H1 (cell line): ENCODE measurements at regions not wholly inside any gene's neighbourhood (a gene's known extent, or its start where the extent isn't known, plus 50 kb on each side); places are given as distances from the start of the nearest gene placed in this dataset.

ENCODE experiments used
- CTCF ChIA-PET: fragments of 300-600 bp; sonication (Branson Sonifier 250); formaldehyde crosslinking; loops from one replicate; lab custom pipeline; 2021; ENCODE audit not compliant: partially characterized antibody; lab: Charles Lee
- POLR2A ChIA-PET: fragments of 300-600 bp; sonication (Branson Sonifier 250); formaldehyde crosslinking; loops from one replicate; lab custom pipeline; 2021; ENCODE audit warnings: inconsistent platforms; ENCODE audit not compliant: partially characterized antibody; lab: Charles Lee
- DNase-seq, 2 experiments: peaks; one replicate each; pipeline versions ENCODE4 v3.0.0 to v3.0.0-alpha.2; 2010 to 2022; ENCODE audit warnings: low spot score in 2 of 2, low read depth in 1 of 2, mixed read lengths in 1 of 2
- FAIRE-seq: peaks from 2 replicates; lab custom pipeline; 2011; peaks lifted over from hg19 to GRCh38; lab: Jason Lieb, UNC
- H2AFZ ChIP-seq: 2 replicates; pipeline ENCODE4 v1.8.1; 2012; ENCODE audit warnings: low read length, inconsistent platforms
- H2AK5ac ChIP-seq: 2 replicates; pipeline ENCODE4 v1.6.1; 2013; ENCODE audit warnings: low read depth, low read length
- H2BK120ac ChIP-seq: replicated peaks from 2 replicates; pipeline ENCODE3; 2013; ENCODE audit warnings: low read depth, low read length, inconsistent platforms
- H2BK12ac ChIP-seq: 2 replicates; pipeline ENCODE4 v1.6.1; 2013; ENCODE audit warnings: low read depth, low read length
- H2BK15ac ChIP-seq: 2 replicates; pipeline ENCODE4 v1.6.1; 2013; ENCODE audit warnings: low read length
- H2BK20ac ChIP-seq: 2 replicates; pipeline ENCODE4 v1.6.1; 2013; ENCODE audit warnings: low read length
- H2BK5ac ChIP-seq: 2 replicates; pipeline ENCODE4 v1.6.1; 2013; ENCODE audit warnings: low read depth, low read length
- H3K14ac ChIP-seq: 2 replicates; pipeline ENCODE4 v1.6.1; 2013; ENCODE audit warnings: inconsistent platforms; ENCODE audit not compliant: insufficient read length
- H3K18ac ChIP-seq: 2 replicates; pipeline ENCODE4 v1.6.1; 2013; ENCODE audit warnings: low read length; ENCODE audit errors: extremely low read depth
- H3K23ac ChIP-seq: 2 replicates; pipeline ENCODE4 v1.6.1; 2013; ENCODE audit warnings: inconsistent platforms; ENCODE audit not compliant: insufficient read length
- H3K23me2 ChIP-seq: 2 replicates; pipeline ENCODE4 v1.6.1; 2013; ENCODE audit warnings: low read depth, low read length
- H3K27ac ChIP-seq: 2 replicates; pipeline ENCODE4 v1.6.1; 2011; ENCODE audit warnings: low read depth, low read length, inconsistent platforms
- H3K27me3 ChIP-seq, 4 experiments: replicated peaks in 1 of 4; 1 replicate in 1 of 4; 2 replicates in 3 of 4; pipeline versions ENCODE4 v1.6.1 to v1.8.1; 2011 to 2013; ENCODE audit warnings: low read length in 3 of 4, mild to moderate bottlenecking in 3 of 4, inconsistent platforms in 2 of 4, mixed read lengths in 2 of 4, moderate library complexity in 1 of 4; ENCODE audit not compliant: control insufficient read depth in 3 of 4, insufficient read depth in 3 of 4; ENCODE audit errors: extremely low read depth in 1 of 4
- H3K36me3 ChIP-seq, 4 experiments: 2 replicates each; pipeline versions ENCODE4 v1.6.1 to v1.8.1; 2011 to 2013; ENCODE audit warnings: mild to moderate bottlenecking in 4 of 4, low read length in 3 of 4, moderate library complexity in 2 of 4, control low read depth in 1 of 4, inconsistent platforms in 1 of 4; ENCODE audit not compliant: insufficient read depth in 4 of 4, control insufficient read depth in 2 of 4
- H3K4ac ChIP-seq: replicated peaks from 2 replicates; pipeline ENCODE3; 2013; ENCODE audit warnings: low read length, low read depth, mixed read lengths, inconsistent platforms; ENCODE audit not compliant: insufficient read length
- H3K4me1 ChIP-seq, 4 experiments: replicated peaks in 1 of 4; 1 replicate in 1 of 4; 2 replicates in 3 of 4; pipeline versions ENCODE4 v1.6.1 to v1.8.1; 2011 to 2013; ENCODE audit warnings: low read length in 3 of 4, inconsistent platforms in 2 of 4, mixed read lengths in 1 of 4; ENCODE audit not compliant: insufficient read depth in 4 of 4, control insufficient read depth in 3 of 4
- H3K4me2 ChIP-seq, 2 experiments: 2 replicates each; pipeline versions ENCODE4 v1.6.1 to v1.8.1; 2011 to 2013; ENCODE audit warnings: low read depth in 2 of 2, low read length in 2 of 2, control low read depth in 1 of 2, inconsistent platforms in 1 of 2, mild to moderate bottlenecking in 1 of 2; ENCODE audit not compliant: insufficient read depth in 1 of 2
- H3K4me3 ChIP-seq, 4 experiments: fragments of 200-600, 300-600 bp in 1 of 4; sonication (generic), shearing (Covaris generic), sonication (Bioruptor Twin) in 1 of 4; 2 replicates each; pipeline versions ENCODE4 v1.5.1 to v1.8.1; 2011 to 2016; ENCODE audit warnings: low read length in 4 of 4, low read depth in 3 of 4, control low read depth in 2 of 4, inconsistent platforms in 2 of 4, mild to moderate bottlenecking in 2 of 4, mixed read lengths in 1 of 4, moderate library complexity in 1 of 4; ENCODE audit not compliant: insufficient read depth in 2 of 4; ENCODE audit errors: extremely low read depth in 1 of 4
- H3K56ac ChIP-seq: replicated peaks from 2 replicates; pipeline ENCODE3; 2013; ENCODE audit warnings: low read depth, mild to moderate bottlenecking, mixed read lengths, low read length, inconsistent platforms; ENCODE audit not compliant: insufficient read length
- H3K79me1 ChIP-seq: 2 replicates; pipeline ENCODE4 v1.6.1; 2013; ENCODE audit warnings: low read depth, low read length, control low read depth
- H3K79me2 ChIP-seq, 2 experiments: 2 replicates each; pipeline versions ENCODE4 v1.6.1 to v1.8.1; 2012 to 2013; ENCODE audit warnings: low read length in 2 of 2, mild to moderate bottlenecking in 2 of 2, inconsistent platforms in 1 of 2; ENCODE audit not compliant: insufficient read depth in 2 of 2, control insufficient read depth in 1 of 2
- H3K9ac ChIP-seq, 4 experiments: replicated peaks in 1 of 4; 1 replicate in 1 of 4; 2 replicates in 3 of 4; pipeline versions ENCODE4 v1.6.1 to v1.8.1; 2011 to 2013; ENCODE audit warnings: low read depth in 3 of 4, low read length in 3 of 4, control low read depth in 2 of 4, mild to moderate bottlenecking in 2 of 4, moderate library complexity in 2 of 4, inconsistent platforms in 1 of 4; ENCODE audit errors: extremely low read depth in 1 of 4
- H3K9me3 ChIP-seq, 2 experiments: 2 replicates each; pipeline versions ENCODE4 v1.6.1 to v1.8.1; 2012 to 2013; ENCODE audit warnings: mild to moderate bottlenecking in 2 of 2, moderate library complexity in 2 of 2, control low read depth in 1 of 2, inconsistent platforms in 1 of 2, low read depth in 1 of 2, low read length in 1 of 2, mixed read lengths in 1 of 2; ENCODE audit not compliant: insufficient read depth in 2 of 2
- H4K20me1 ChIP-seq, 2 experiments: replicated peaks in 1 of 2; 2 replicates each; pipeline versions ENCODE3 to v1.8.1; 2011 to 2013; ENCODE audit warnings: inconsistent platforms in 2 of 2, low read length in 2 of 2, mild to moderate bottlenecking in 1 of 2; ENCODE audit not compliant: insufficient read depth in 2 of 2, control insufficient read depth in 1 of 2
- H4K5ac ChIP-seq: 2 replicates; pipeline ENCODE4 v1.6.1; 2013; ENCODE audit warnings: low read length, low read depth, mixed read lengths, inconsistent platforms; ENCODE audit not compliant: insufficient read length
- H4K8ac ChIP-seq: 2 replicates; pipeline ENCODE4 v1.8.0; 2013; ENCODE audit warnings: mild to moderate bottlenecking, moderate library complexity, low read length, inconsistent platforms; ENCODE audit not compliant: insufficient read depth; ENCODE audit errors: extremely low read depth
- H4K91ac ChIP-seq: replicated peaks from 2 replicates; pipeline ENCODE3; 2013; ENCODE audit warnings: low read length, mixed read lengths, inconsistent platforms; ENCODE audit not compliant: insufficient read length
- CEBPB ChIP-seq: IDR thresholded peaks from 2 replicates; pipeline ENCODE4 v1.6.1; 2012; ENCODE audit warnings: low read depth, low read length
- CTCF ChIP-seq, 3 experiments: IDR thresholded peaks; 1 replicate in 2 of 3; 2 replicates in 1 of 3; pipeline versions ENCODE4 v1.5.1 to v1.6.1; 2011; ENCODE audit warnings: low read length in 3 of 3, mild to moderate bottlenecking in 3 of 3, inconsistent platforms in 2 of 3, low read depth in 1 of 3, moderate library complexity in 1 of 3; ENCODE audit not compliant: insufficient read depth in 1 of 3; ENCODE audit errors: control extremely low read depth in 1 of 3
- HDAC2 ChIP-seq, 2 experiments: fragments of 300-600 bp in 1 of 2; sonication (generic) in 1 of 2; IDR thresholded peaks; 2 replicates each; pipeline ENCODE4 v1.6.1; 2011 to 2012; ENCODE audit warnings: low read depth in 2 of 2, low read length in 2 of 2, mild to moderate bottlenecking in 2 of 2, moderate library complexity in 2 of 2, borderline replicate concordance in 1 of 2, inconsistent platforms in 1 of 2
- HDAC6 ChIP-seq: IDR thresholded peaks from one replicate; pipeline ENCODE4 v1.7.1; 2012; ENCODE audit warnings: low read depth, mild to moderate bottlenecking, inconsistent platforms, low read length, moderate library complexity
- KDM1A ChIP-seq: fragments of 200-600, 300-600 bp; sonication (generic); IDR thresholded peaks from 2 replicates; pipeline ENCODE4 v1.7.1; 2016; ENCODE audit warnings: mild to moderate bottlenecking, low read length, borderline replicate concordance
- MAX ChIP-seq: IDR thresholded peaks from 2 replicates; pipeline ENCODE4 v1.6.1; 2012; ENCODE audit warnings: inconsistent platforms
- RAD21 ChIP-seq, 2 experiments: IDR thresholded peaks in 1 of 2; conservative IDR thresholded peaks in 1 of 2; 2 replicates each; pipeline ENCODE4 v1.6.1; 2011; ENCODE audit warnings: low read depth in 2 of 2, low read length in 2 of 2, improper control_type of control experiment in 1 of 2, inconsistent platforms in 1 of 2, mild to moderate bottlenecking in 1 of 2, moderate library complexity in 1 of 2
- RNF2 ChIP-seq: fragments of 200-900, 300-1000 bp; sonication (generic); IDR thresholded peaks from 2 replicates; pipeline ENCODE4 v1.7.1; 2016; ENCODE audit warnings: borderline replicate concordance, low read depth, mild to moderate bottlenecking, antibody characterized with exemption, low read length; ENCODE audit not compliant: poor library complexity, severe bottlenecking; ENCODE audit errors: missing control alignments
- USF2 ChIP-seq: IDR thresholded peaks from 2 replicates; pipeline ENCODE4 v1.6.1; 2011; ENCODE audit warnings: low read length, improper control_type of control experiment
- WGBS, 2 experiments: shearing (Covaris generic) in 1 of 2; methylation state at CpG; one replicate each; pipeline versions ENCODE4 v1.1.6 to v1.1.7; 2013 to 2015; ENCODE audit warnings: low lambda C conversion rate in 2 of 2, mixed read lengths in 2 of 2, inconsistent platforms in 1 of 2, low coverage in 1 of 2, missing lambda C conversion rate in 1 of 2; ENCODE audit not compliant: insufficient replicate concordance in 2 of 2, insufficient coverage in 1 of 2, insufficient read length in 1 of 2; ENCODE audit errors: extremely low coverage in 1 of 2, missing lambda C conversion rate in 1 of 2; 5-methylcytosine and 5-hydroxymethylcytosine counted together

- FAIRE-seq (peak; percentile 60), DNase-seq (no peak)
- no peaks in the 10 kb centered on the region; a peak in 1 of 4 replicates for H3K9me3 ChIP-seq
- no peak overlapping the region for H3K23ac ChIP-seq
- no peak overlapping the region for H2BK120ac ChIP-seq
- no peak overlapping the region for H3K56ac ChIP-seq
- WGBS, 2 experiments = 92% methylated on average over 1 of the region's 1 CpG; no CpG with 5 or more reads in 1 of the 2 experiments
- no peak overlapping the region for H3K18ac ChIP-seq
- H3K14ac ChIP-seq = no peak overlapping the region
- H2BK20ac ChIP-seq = no peak overlapping the region
- no peaks in the 10 kb centered on the region for H3K23me2 ChIP-seq
- no peaks in the 10 kb centered on the region for H3K79me1 ChIP-seq
- H3K9ac ChIP-seq = no peak overlapping the region
- no peak overlapping the region for H3K27ac ChIP-seq
- no peak overlapping the region for H2AK5ac ChIP-seq
- H3K4ac ChIP-seq = no peak overlapping the region
- H4K20me1 ChIP-seq = no peaks in the 10 kb centered on the region
- no peaks in the 10 kb centered on the region for H3K79me2 ChIP-seq
- no peak overlapping the region for H2AFZ ChIP-seq
- no peak overlapping the region for H4K91ac ChIP-seq
- no peaks in the 10 kb centered on the region for H3K27me3 ChIP-seq
- H3K4me3 ChIP-seq = no peak overlapping the region
- H4K5ac ChIP-seq = no peak overlapping the region
- no peaks in the 10 kb centered on the region for H3K36me3 ChIP-seq
- H3K4me2 ChIP-seq = no peak overlapping the region
- ChIA-PET POLR2A (interaction anchor here (1.3 kb wide), 1 partner anchor 10 kb away, joined by 3 read pairs; no protein-coding TSS in a partner anchor), CTCF (interaction anchor here (0.7 kb wide), 1 partner anchor 12 kb away, joined by 4 read pairs; no protein-coding TSS in a partner anchor)
- H4K8ac ChIP-seq = no peak overlapping the region
- no peaks in the 10 kb centered on the region for H3K4me1 ChIP-seq
- H2BK5ac ChIP-seq = no peak overlapping the region
- no peak overlapping the region for H2BK15ac ChIP-seq
- no peak overlapping the region for H2BK12ac ChIP-seq
- TF ChIP-seq CEBPB = no peak
- TF ChIP-seq HDAC2 (IDR thresholded peaks at IDR 0.05; ENCODE audit: borderline replicate concordance in 1 of 2, low read depth in 2 of 2, low read length in 2 of 2) = no peak
- TF ChIP-seq RAD21 (IDR thresholded peaks at IDR 0.05 in 1 of 2, conservative IDR thresholded peaks at IDR 0.05 in 1 of 2; ENCODE audit: low read depth in 2 of 2, low read length in 2 of 2) = peak; percentile 60 to 70
- peak; percentile 21 to 74 (median 53) for TF ChIP-seq CTCF (IDR thresholded peaks at IDR 0.05; ENCODE audit: control extremely low read depth in 1 of 3, insufficient read depth in 1 of 3, low read depth in 1 of 3, low read length in 3 of 3)
- TF ChIP-seq HDAC6 = no peak
- no peak for TF ChIP-seq MAX
- no peak for TF ChIP-seq USF2
- no peak for TF ChIP-seq KDM1A
- TF ChIP-seq RNF2 = no peak
These were observed 118.8 kb upstream of the PBX1 start for GRCh38 chr1:164440232-164440631.
